Upper lobe of right lung (tissue), 1 donor: ENCODE measurements at regions not wholly inside any gene's neighbourhood (a gene's known extent, or its start where the extent isn't known, plus 50 kb on each side); places are given as distances from the start of the nearest gene placed in this dataset.

Experiments
- ATAC-seq: fragments of 200-7000 bp; cut with Tn5 transposase; one replicate; pipeline ENCODE4 v1.9.1; 2020; ENCODE audit warnings: mild to moderate bottlenecking, moderate library complexity
- DNase-seq: peaks from one replicate; pipeline ENCODE4 v3.0.0-alpha.2; 2020
- H3K27ac ChIP-seq: fragments of 200-600 bp; one replicate; pipeline ENCODE4 v1.8.0; 2022
- H3K27me3 ChIP-seq: fragments of 200-600 bp; one replicate; pipeline ENCODE4 v1.8.0; 2022; ENCODE audit warnings: mild to moderate bottlenecking
- H3K36me3 ChIP-seq: fragments of 200-600 bp; one replicate; pipeline ENCODE4 v1.8.0; 2022
- H3K4me1 ChIP-seq: fragments of 200-600 bp; one replicate; pipeline ENCODE4 v1.8.0; 2022
- H3K4me3 ChIP-seq: fragments of 200-600 bp; one replicate; pipeline ENCODE4 v1.8.0; 2022; ENCODE audit warnings: mild to moderate bottlenecking
- H3K9me3 ChIP-seq: fragments of 200-600 bp; one replicate; pipeline ENCODE4 v1.8.0; 2022
- CTCF ChIP-seq: fragments of 200-600 bp; IDR thresholded peaks from one replicate; pipeline ENCODE4 v1.8.0; 2022; ENCODE audit warnings: antibody characterized with exemption
- intact Hi-C: fragments of 100-400 bp; cut with DNase I; formaldehyde crosslinking; loops from one replicate; pipeline ENCODE4 v1.11.0; 2022
- donor health status: DM: no; HTN: yes; CAD: no; lungs with severe emphysema.

GRCh38 chr7:18305866-18306265, 189.7 kb upstream of the HDAC9 start:
- Histone ChIP-seq H3K27ac (no peak overlapping the region), H3K9me3 (no peaks in the 10 kb centered on the region), H3K27me3 (no peaks in the 10 kb centered on the region), H3K4me3 (no peak overlapping the region), H3K36me3 (no peaks in the 10 kb centered on the region), H3K4me1 (no peaks in the 10 kb centered on the region)
- no peak for DNase-seq
- TF ChIP-seq CTCF = no peak
- ATAC-seq = no peak
- intact Hi-C loops = no loop called here

- DNase-seq (no peak), ATAC-seq (no peak)
- Histone ChIP-seq H3K4me1 (no peaks in the 10 kb centered on the region), H3K27me3 (no peaks in the 10 kb centered on the region), H3K27ac (no peak overlapping the region), H3K9me3 (no peaks in the 10 kb centered on the region), H3K4me3 (no peak overlapping the region), H3K36me3 (no peaks in the 10 kb centered on the region)
- intact Hi-C loops = no loop called here
- TF ChIP-seq CTCF = no peak
Observed at GRCh38 chr7:18306696-18307095, 188.9 kb upstream of the HDAC9 start.

GRCh38 chr7:18308938-18309337, 186.6 kb upstream of the HDAC9 start:
- H3K9me3 ChIP-seq = no peaks in the 10 kb centered on the region
- ATAC-seq = no peak
- no peaks in the 10 kb centered on the region for H3K27me3 ChIP-seq
- peaks cover 6% of the 10 kb centered on the region for H3K4me1 ChIP-seq
- intact Hi-C loops = no loop called here
- no peak overlapping the region for H3K27ac ChIP-seq
- TF ChIP-seq CTCF = no peak
- DNase-seq = no peak
- no peak overlapping the region for H3K4me3 ChIP-seq
- no peaks in the 10 kb centered on the region for H3K36me3 ChIP-seq

- no peak for DNase-seq
- ATAC-seq = no peak
- TF ChIP-seq CTCF = no peak
- H3K36me3 ChIP-seq = no peaks in the 10 kb centered on the region
- peaks cover 6% of the 10 kb centered on the region for H3K4me1 ChIP-seq
- H3K9me3 ChIP-seq = no peaks in the 10 kb centered on the region
- no peak overlapping the region for H3K4me3 ChIP-seq
- no peaks in the 10 kb centered on the region for H3K27me3 ChIP-seq
- H3K27ac ChIP-seq = no peak overlapping the region
- intact Hi-C loops = no loop called here
Observed at GRCh38 chr7:18312482-18312881, 183.1 kb upstream of the HDAC9 start.

- intact Hi-C loops = no loop called here
- Histone ChIP-seq H3K36me3 (no peaks in the 10 kb centered on the region), H3K27me3 (no peaks in the 10 kb centered on the region), H3K9me3 (no peaks in the 10 kb centered on the region), H3K27ac (no peak overlapping the region), H3K4me1 (peaks cover 6% of the 10 kb centered on the region), H3K4me3 (no peak overlapping the region)
- no peak for DNase-seq
- no peak for TF ChIP-seq CTCF
- ATAC-seq = no peak
Observed at GRCh38 chr7:18313965-18314364, 181.6 kb upstream of the HDAC9 start.

GRCh38 chr7:18315241-18315640, 180.3 kb upstream of the HDAC9 start:
- Histone ChIP-seq H3K4me1 (peaks cover 6% of the 10 kb centered on the region), H3K27ac (no peak overlapping the region), H3K27me3 (no peaks in the 10 kb centered on the region), H3K36me3 (no peaks in the 10 kb centered on the region), H3K9me3 (no peaks in the 10 kb centered on the region), H3K4me3 (no peak overlapping the region)
- no peak for TF ChIP-seq CTCF
- ATAC-seq = no peak
- no peak for DNase-seq
- intact Hi-C loops = no loop called here
